ENCODE measurements at regions not wholly inside any gene's neighbourhood (a gene's known extent, or its start where the extent isn't known, plus 50 kb on each side); places are given as distances from the start of the nearest gene placed in this dataset.

DNA sequence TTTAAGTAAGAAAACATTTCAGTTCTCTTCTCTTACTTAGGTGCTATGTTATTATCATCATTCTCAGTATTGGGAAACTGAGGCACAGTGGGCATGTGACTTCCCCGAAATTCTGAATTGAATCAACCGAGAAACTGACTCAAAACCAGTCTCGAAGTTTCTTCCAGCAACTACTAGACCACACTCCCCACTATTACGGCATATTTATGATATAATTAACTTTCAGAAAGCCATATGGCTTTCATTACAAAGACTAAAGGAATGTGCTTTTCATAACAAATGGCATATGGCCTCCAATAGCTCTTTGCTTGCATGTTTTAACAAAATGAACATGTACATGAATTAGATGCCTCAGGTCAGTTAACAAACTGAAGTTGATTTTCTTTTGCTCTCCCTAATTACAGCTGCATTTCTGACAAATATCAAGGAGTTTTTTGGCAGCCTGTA is 182.9 kb upstream of the SLC38A2 start:
- no peak overlapping the region for H3K4me3 ChIP-seq
- DNase-seq (ENCODE audit: low spot score), result no peak
- H3K27ac ChIP-seq, result peak overlapping the region in 1 of 2 donors; percentile 24
- no peak for TF ChIP-seq CTCF (IDR thresholded peaks at IDR 0.05)

GRCh38 chr12:46554460-46554859 is 181.9 kb upstream of the SLC38A2 start:
- Histone ChIP-seq H3K27ac (peak overlapping the region; percentile 24 to 47), H3K4me3 (no peak overlapping the region)
- TF ChIP-seq CTCF (IDR thresholded peaks at IDR 0.05), result no peak
- DNase-seq (ENCODE audit: low spot score), result no peak

DNA sequence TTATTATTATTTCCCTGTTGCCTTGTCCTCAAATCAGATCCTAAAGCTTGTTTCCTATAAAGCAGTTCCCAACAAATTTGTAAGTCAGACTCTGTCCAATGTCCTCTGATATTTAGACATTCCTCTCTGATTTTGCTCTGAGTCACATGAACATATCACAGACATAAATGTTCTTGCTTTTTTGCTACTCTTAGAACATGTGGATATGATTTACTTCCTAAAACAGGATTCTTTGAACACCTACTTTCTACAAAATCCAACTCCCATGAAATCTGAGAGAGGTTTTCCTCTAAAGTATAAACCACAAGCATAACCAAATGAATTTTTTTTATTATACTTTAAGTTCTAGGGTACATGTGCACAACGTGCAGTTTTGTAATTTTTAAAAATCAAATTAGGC is 181.3 kb upstream of the SLC38A2 start:
- no peak for DNase-seq (ENCODE audit: low spot score)
- no peak overlapping the region for H3K4me3 ChIP-seq
- H3K27ac ChIP-seq, result peak overlapping the region in 1 of 2 donors; percentile 47
- no peak for TF ChIP-seq CTCF (IDR thresholded peaks at IDR 0.05)

DNA sequence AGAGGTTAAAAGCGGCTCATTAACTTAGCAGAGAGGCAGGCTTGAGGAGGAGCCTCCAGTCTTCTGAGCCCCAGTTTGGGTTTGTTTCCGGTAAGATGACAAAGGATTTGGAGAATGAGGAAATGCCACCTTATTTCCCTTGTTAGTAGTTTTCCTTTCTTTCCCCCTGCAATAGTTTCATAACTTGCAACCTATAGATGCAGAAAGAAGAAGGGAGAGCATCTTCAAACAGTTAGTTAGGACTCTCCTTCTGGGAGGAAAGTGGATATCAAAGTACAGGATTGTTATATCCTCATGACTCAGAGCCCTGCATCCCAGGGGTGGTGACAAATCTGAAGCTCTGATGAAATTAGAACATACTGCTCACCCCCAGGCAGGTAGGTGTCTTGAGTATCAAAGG is 180.7 kb upstream of the SLC38A2 start:
- TF ChIP-seq CTCF (IDR thresholded peaks at IDR 0.05), result no peak
- no peak overlapping the region for H3K27ac ChIP-seq
- no peak overlapping the region for H3K4me3 ChIP-seq
- no peak for DNase-seq (ENCODE audit: low spot score)

DNA sequence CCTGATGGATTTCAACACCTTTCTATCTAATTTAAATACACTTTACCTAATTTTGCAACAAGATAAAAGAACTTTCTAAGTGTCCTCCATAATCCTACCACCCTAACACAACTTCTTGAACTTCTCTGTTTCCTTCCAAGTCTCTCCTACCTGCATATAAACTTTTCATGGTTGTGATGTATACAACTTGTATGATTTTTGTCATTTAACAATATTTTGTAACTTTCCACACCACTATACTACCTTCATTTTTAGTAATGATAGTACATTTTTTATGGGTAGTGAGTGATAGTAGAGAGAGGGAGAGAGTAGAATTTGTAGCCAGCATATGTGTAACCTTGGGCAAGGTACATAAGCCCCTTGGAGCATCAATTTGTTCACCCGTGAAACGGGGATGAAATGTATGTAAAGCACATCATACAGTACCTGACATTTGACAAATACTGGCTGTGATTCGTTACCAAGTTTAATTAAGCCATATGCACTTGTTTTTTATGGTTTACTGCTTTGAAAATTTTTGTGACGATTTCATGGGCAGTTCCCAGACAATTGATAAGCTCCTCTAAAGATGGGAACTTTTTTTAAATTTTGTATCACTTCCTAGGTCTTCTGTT is 177.8 kb upstream of the SLC38A2 start:
- DNase-seq (ENCODE audit: low spot score), result no peak
- Histone ChIP-seq H3K4me3 (no peak overlapping the region), H3K27ac (no peak overlapping the region)
- no peak for TF ChIP-seq CTCF (IDR thresholded peaks at IDR 0.05)

DNA sequence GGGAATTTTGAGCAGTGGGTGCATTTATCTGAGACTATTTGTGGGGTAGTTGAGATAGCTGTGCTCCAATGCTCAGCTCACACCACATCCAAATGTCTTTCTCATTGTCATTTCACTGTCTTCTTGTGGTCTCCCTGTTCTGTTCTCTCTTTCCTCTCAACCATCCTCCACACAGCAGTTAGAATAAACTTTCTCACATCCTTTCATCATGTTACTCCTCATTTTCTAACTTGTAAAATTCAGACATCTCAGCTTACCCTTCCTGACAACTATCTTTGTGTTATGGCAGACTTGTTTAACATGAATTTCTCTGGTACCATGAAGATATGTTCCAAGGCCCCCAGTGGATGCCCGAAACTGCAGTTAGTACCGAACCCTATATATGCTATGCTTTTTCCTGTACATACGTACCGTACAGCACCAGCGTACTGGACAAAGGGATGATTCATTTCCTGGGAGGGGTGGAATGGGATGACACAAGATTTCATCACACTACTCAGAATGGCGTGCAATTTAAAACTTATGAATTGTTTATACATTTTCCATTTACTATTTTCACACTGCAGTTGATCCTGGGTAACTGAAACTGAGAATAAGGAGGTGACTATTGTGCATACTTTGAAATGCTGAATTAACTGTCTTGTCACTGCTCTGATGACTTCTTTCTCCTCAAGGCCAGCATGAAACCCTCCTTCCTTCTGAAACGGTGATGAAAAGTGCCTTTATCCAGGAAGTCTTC is 177.1 kb upstream of the SLC38A2 start:
- no peak for TF ChIP-seq CTCF (IDR thresholded peaks at IDR 0.05)

DNA sequence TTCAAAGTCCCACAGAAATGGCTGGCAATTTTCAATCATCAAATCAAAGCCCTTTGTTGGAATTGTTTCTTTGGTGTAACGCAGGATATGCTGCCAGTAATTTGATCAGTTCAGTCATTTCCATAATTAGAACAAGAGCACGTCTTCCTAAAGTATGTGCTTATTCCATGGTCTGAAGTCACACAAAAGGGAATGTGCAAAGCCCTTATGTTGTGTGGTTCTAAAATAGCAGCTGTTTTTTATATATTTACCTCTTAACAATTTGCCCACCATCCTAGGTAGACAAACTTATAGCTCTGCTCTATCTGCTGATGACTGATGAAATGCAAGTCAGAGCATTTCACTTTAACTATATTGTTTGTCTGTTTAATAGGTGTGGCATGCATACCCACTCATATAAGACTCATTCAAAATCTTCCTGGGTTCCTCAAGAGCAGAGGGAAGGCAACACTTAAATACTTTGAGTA is 176.1 kb upstream of the SLC38A2 start:
- H3K27ac ChIP-seq, result no peak overlapping the region
- no peak for DNase-seq (ENCODE audit: low spot score)
- no peak overlapping the region for H3K4me3 ChIP-seq
- no peak for TF ChIP-seq CTCF (IDR thresholded peaks at IDR 0.05)

More for the DNA sequence above, 177.1 kb upstream of the SLC38A2 start:
- no peak overlapping the region for H3K27ac ChIP-seq
- no peak overlapping the region for H3K4me3 ChIP-seq
- DNase-seq (ENCODE audit: low spot score), result no peak

All from coronary artery (tissue), 2 donors.